IMR-90 (cell line): ENCODE measurements at regions not wholly inside any gene's neighbourhood (a gene's known extent, or its start where the extent isn't known, plus 50 kb on each side); places are given as distances from the start of the nearest gene placed in this dataset.

Experiments used
- ATAC-seq: fragments of 200-7000 bp; cut with Tn5 transposase; 2 replicates; pipeline ENCODE4 v1.9.1; 2020; ENCODE audit warnings: low read depth, mild to moderate bottlenecking, moderate library complexity
- BruUV-seq: library from RNA; stranded (reverse); fragments of 400-500 nt; replicated peaks from 2 replicates; lab custom pipeline; 2021; lab: Mats Ljungman, UMichigan
- CTCF ChIA-PET: fragments of 300-600 bp; formaldehyde crosslinking; extraction: SDS; loops from one replicate; lab custom pipeline; 2021; ENCODE audit warnings: antibody characterized with exemption; lab: Yijun Ruan, JAX
- POLR2A ChIA-PET: fragments of 300-600 bp; sonication (Branson Sonifier 250); formaldehyde crosslinking; loops from one replicate; lab custom pipeline; 2022; ENCODE audit warnings: antibody characterized with exemption; ENCODE audit not compliant: unreplicated experiment; lab: Charles Lee
- DNase-seq: peaks from one replicate; pipeline ENCODE4 v3.0.0; 2013
- H2AFZ ChIP-seq: replicated peaks from 2 replicates; pipeline ENCODE3; 2013; ENCODE audit warnings: low read length, mild to moderate bottlenecking; ENCODE audit not compliant: poor library complexity
- H2AK5ac ChIP-seq: 2 replicates; pipeline ENCODE4 v1.6.1; 2013; ENCODE audit warnings: low read depth, low read length, inconsistent platforms
- H2AK9ac ChIP-seq: replicated peaks from 2 replicates; pipeline ENCODE3; 2013; ENCODE audit warnings: mild to moderate bottlenecking, low read depth, low read length, moderate library complexity; ENCODE audit not compliant: poor library complexity
- H2BK120ac ChIP-seq: 2 replicates; pipeline ENCODE4 v1.6.1; 2013; ENCODE audit warnings: low read depth, low read length, inconsistent platforms
- H2BK15ac ChIP-seq: 3 replicates; pipeline ENCODE4 v1.6.1; 2013; ENCODE audit warnings: low read depth, low read length, inconsistent platforms
- H2BK20ac ChIP-seq: 2 replicates; pipeline ENCODE4 v1.6.1; 2013; ENCODE audit warnings: low read depth, mild to moderate bottlenecking, inconsistent platforms, low read length, moderate library complexity
- H2BK5ac ChIP-seq: 2 replicates; pipeline ENCODE4 v1.6.1; 2013; ENCODE audit warnings: mild to moderate bottlenecking, low read depth, low read length, inconsistent platforms; ENCODE audit not compliant: poor library complexity, severe bottlenecking
- H3K14ac ChIP-seq: replicated peaks from 2 replicates; pipeline ENCODE4 v1.6.1; 2013; ENCODE audit warnings: low read depth, low read length, inconsistent platforms
- H3K18ac ChIP-seq: 2 replicates; pipeline ENCODE4 v1.6.1; 2013; ENCODE audit warnings: low read depth, low read length, control low read depth
- H3K23ac ChIP-seq: 2 replicates; pipeline ENCODE4 v1.6.1; 2013; ENCODE audit warnings: low read depth, low read length, inconsistent platforms
- H3K27ac ChIP-seq: 2 replicates; pipeline ENCODE4 v1.5.1; 2013; ENCODE audit warnings: mild to moderate bottlenecking, control low read depth, low read length; ENCODE audit not compliant: insufficient read depth
- H3K27me3 ChIP-seq: 2 replicates; pipeline ENCODE4 v1.6.1; 2013; ENCODE audit warnings: low read length; ENCODE audit not compliant: control insufficient read depth, insufficient read depth
- H3K36me3 ChIP-seq: 2 replicates; pipeline ENCODE4 v1.6.1; 2013; ENCODE audit warnings: low read length, mixed read lengths; ENCODE audit not compliant: control insufficient read depth, insufficient read depth
- H3K4ac ChIP-seq: 2 replicates; pipeline ENCODE4 v1.6.1; 2013; ENCODE audit warnings: low read depth, low read length, inconsistent platforms
- H3K4me1 ChIP-seq: 2 replicates; pipeline ENCODE4 v1.6.1; 2013; ENCODE audit warnings: low read length, mixed read lengths; ENCODE audit not compliant: control insufficient read depth, insufficient read depth
- H3K4me2 ChIP-seq: 2 replicates; pipeline ENCODE4 v1.6.1; 2013; ENCODE audit warnings: low read depth, mild to moderate bottlenecking, control low read depth, low read length, moderate library complexity
- H3K4me3 ChIP-seq: 2 replicates; pipeline ENCODE4 v1.5.1; 2013; ENCODE audit warnings: low read depth, mild to moderate bottlenecking, control low read depth, low read length, moderate library complexity; ENCODE audit not compliant: insufficient read depth
- H3K56ac ChIP-seq: 2 replicates; pipeline ENCODE4 v1.6.1; 2013; ENCODE audit warnings: low read length, inconsistent platforms; ENCODE audit not compliant: insufficient read depth; ENCODE audit errors: extremely low read depth
- H3K79me1 ChIP-seq, 2 experiments: 2 replicates each; pipeline ENCODE4 v1.6.1; 2013; ENCODE audit warnings: low read length in 2 of 2, inconsistent platforms in 1 of 2, low read depth in 1 of 2
- H3K9ac ChIP-seq: 2 replicates; pipeline ENCODE4 v1.6.1; 2013; ENCODE audit warnings: low read depth, low read length, control low read depth
- H3K9me1 ChIP-seq: 2 replicates; pipeline ENCODE4 v1.6.1; 2013; ENCODE audit warnings: low read length, inconsistent platforms; ENCODE audit not compliant: insufficient read depth
- H3K9me3 ChIP-seq: 2 replicates; pipeline ENCODE4 v1.6.1; 2013; ENCODE audit warnings: low read length; ENCODE audit not compliant: control insufficient read depth, insufficient read depth
- H4K20me1 ChIP-seq: 2 replicates; pipeline ENCODE4 v1.6.1; 2013; ENCODE audit warnings: low read length, inconsistent platforms; ENCODE audit not compliant: insufficient read depth
- H4K5ac ChIP-seq: 2 replicates; pipeline ENCODE4 v1.6.1; 2013; ENCODE audit warnings: mild to moderate bottlenecking, low read depth, low read length, control low read depth
- H4K8ac ChIP-seq, 2 experiments: 2 replicates each; pipeline ENCODE4 v1.6.1; 2013; ENCODE audit warnings: low read depth in 2 of 2, low read length in 2 of 2, control low read depth in 1 of 2, inconsistent platforms in 1 of 2
- H4K91ac ChIP-seq: 2 replicates; pipeline ENCODE4 v1.6.1; 2013; ENCODE audit warnings: low read depth, low read length, inconsistent platforms; ENCODE audit not compliant: insufficient read depth
- BHLHE40 ChIP-seq: fragments of 150-350 bp; IDR thresholded peaks from 2 replicates; pipeline ENCODE4 v1.6.1; 2016; ENCODE audit warnings: mild to moderate bottlenecking, low read depth, low read length
- CEBPB ChIP-seq: IDR thresholded peaks from 2 replicates; pipeline ENCODE4 v1.6.1; 2012; ENCODE audit warnings: low read depth, low read length, improper control_type of control experiment
- CHD1 ChIP-seq: IDR thresholded peaks from 2 replicates; pipeline ENCODE4 v1.6.1; 2012; ENCODE audit warnings: low read depth, low read length, improper control_type of control experiment
- FOS ChIP-seq: fragments of 150-350 bp; IDR thresholded peaks from 2 replicates; pipeline ENCODE4 v1.6.1; 2016; ENCODE audit warnings: low read depth, low read length
- MAFK ChIP-seq: IDR thresholded peaks from 2 replicates; pipeline ENCODE4 v1.6.1; 2012; ENCODE audit warnings: low read depth, low read length, improper control_type of control experiment
- MAZ ChIP-seq: IDR thresholded peaks from 2 replicates; pipeline ENCODE4 v1.6.1; 2012; ENCODE audit warnings: low read depth, mild to moderate bottlenecking, low read length, improper control_type of control experiment, moderate library complexity, borderline replicate concordance
- MXI1 ChIP-seq: IDR thresholded peaks from 2 replicates; pipeline ENCODE4 v1.6.1; 2012; ENCODE audit warnings: low read depth, mild to moderate bottlenecking, low read length, moderate library complexity, borderline replicate concordance
- NFE2L2 ChIP-seq: fragments of 150-350 bp; IDR thresholded peaks from 2 replicates; pipeline ENCODE4 v1.6.1; 2016; ENCODE audit warnings: low read depth, mild to moderate bottlenecking, low read length
- POLR2A ChIP-seq: IDR thresholded peaks from 2 replicates; pipeline ENCODE4 v1.6.1; 2012; ENCODE audit warnings: mild to moderate bottlenecking, low read depth, low read length
- RAD21 ChIP-seq: IDR thresholded peaks from 2 replicates; pipeline ENCODE4 v1.6.1; 2012; ENCODE audit warnings: low read length, improper control_type of control experiment
- RCOR1 ChIP-seq: IDR thresholded peaks from 2 replicates; pipeline ENCODE4 v1.6.1; 2012; ENCODE audit warnings: mild to moderate bottlenecking, low read length, improper control_type of control experiment; ENCODE audit not compliant: insufficient replicate concordance
- RFX5 ChIP-seq: IDR thresholded peaks from 2 replicates; pipeline ENCODE4 v1.8.0; 2012; ENCODE audit warnings: low read depth, mild to moderate bottlenecking, low read length, moderate library complexity
- SMC3 ChIP-seq: fragments of 150-350 bp; IDR thresholded peaks from 2 replicates; pipeline ENCODE4 v1.6.1; 2016; ENCODE audit warnings: low read depth, mild to moderate bottlenecking, antibody characterized with exemption, low read length, moderate library complexity
- WGBS, 2 experiments: methylation state at CpG; one replicate each; pipeline versions ENCODE4 v1.1.5 to v1.1.7; 2013; ENCODE audit warnings: missing lambda C conversion rate in 2 of 2; ENCODE audit not compliant: insufficient read length in 1 of 2; ENCODE audit errors: extremely low coverage in 2 of 2; 5-methylcytosine and 5-hydroxymethylcytosine counted together
- dilution Hi-C: fragments of 300-500 bp; cut with HindIII; formaldehyde crosslinking; loops from one replicate; pipeline ENCODE4 v1.14.3; 2018; ENCODE audit warnings: low sequenced_read_pairs; ENCODE audit not compliant: unreplicated experiment
- in situ Hi-C: fragments of 300-500 bp; cut with MboI; formaldehyde crosslinking; loops from 3 replicates; pipeline ENCODE4 v1.14.3; 2019; ENCODE audit warnings: low sequenced_read_pairs, inconsistent platforms, mixed read lengths
- intact Hi-C: fragments of 100-400 bp; cut with micrococcal nuclease; formaldehyde crosslinking; loops from 2 replicates; pipeline ENCODE4 v1.10.0; 2022
- TF ChIP-seq, protein P1 (sequence below): fragments of 150-350 bp; IDR thresholded peaks from 2 replicates; pipeline ENCODE4 v1.6.1; 2016; ENCODE audit warnings: low read depth, mild to moderate bottlenecking, low read length, moderate library complexity, borderline replicate concordance
- TF ChIP-seq, protein P2 (sequence below): fragments of 150-350 bp; IDR thresholded peaks from 2 replicates; pipeline ENCODE4 v1.6.1; 2017; ENCODE audit warnings: mild to moderate bottlenecking, antibody characterized with exemption, low read length, low read depth
- TF ChIP-seq, protein P3 (sequence below): conservative IDR thresholded peaks from 2 replicates; pipeline ENCODE4 v1.5.1; 2012; ENCODE audit warnings: mild to moderate bottlenecking, low read depth, low read length, improper control_type of control experiment

DNA sequence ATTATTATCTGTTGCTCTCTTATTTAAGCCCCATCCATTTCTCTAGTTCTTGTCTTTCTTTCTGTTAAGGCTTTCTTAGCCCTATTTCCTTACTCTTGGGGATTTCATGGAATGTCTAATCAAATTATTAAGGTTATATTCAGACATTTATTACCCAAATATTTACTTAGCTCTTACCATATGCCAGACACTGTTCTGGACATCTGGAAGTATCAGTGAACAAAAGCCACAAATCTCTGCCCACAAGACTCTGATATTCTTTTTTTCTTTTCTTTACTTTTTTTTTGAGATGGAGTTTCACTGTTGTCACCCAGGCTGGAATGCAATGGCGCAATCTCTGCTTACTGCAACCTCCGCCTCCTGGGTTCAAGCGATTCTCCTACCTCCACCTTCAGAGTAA lies 74.3 kb upstream of the NBL1 start:
- POLR2A ChIA-PET = no interaction called here
- Histone ChIP-seq H2AK9ac (no peak overlapping the region), H3K4me1 (no peaks in the 10 kb centered on the region), H3K36me3 (no peaks in the 10 kb centered on the region), H4K20me1 (no peaks in the 10 kb centered on the region), H2BK5ac (no peak overlapping the region), H2BK20ac (no peak overlapping the region), H2BK15ac (no peak overlapping the region), H3K27me3 (peaks cover 9% of the 10 kb centered on the region), H3K4me3 (no peak overlapping the region), H3K18ac (no peak overlapping the region), H3K27ac (no peak overlapping the region), H2BK120ac (no peak overlapping the region), H3K4ac (no peak overlapping the region), H2AK5ac (no peak overlapping the region), H2AFZ (no peak overlapping the region), H4K5ac (no peak overlapping the region), H3K23ac (no peak overlapping the region), H3K9me1 (no peaks in the 10 kb centered on the region), H3K79me1 (no peaks in the 10 kb centered on the region), H3K9ac (no peak overlapping the region), H4K8ac (no peak overlapping the region), H3K9me3 (peaks cover 7% of the 10 kb centered on the region), H3K4me2 (no peak overlapping the region; the same call in 1 of the 2 replicates), H4K91ac (no peak overlapping the region), H3K14ac (no peak overlapping the region), H3K56ac (no peak overlapping the region)
- intact Hi-C loops (no loop called here), in situ Hi-C loops (no loop called here), dilution Hi-C loops (no loop called here)
- CTCF ChIA-PET = no interaction called here
- no TSS peak for BruUV-seq
- no peak; the same call in 1 of the 2 replicates for ATAC-seq
- TF ChIP-seq CEBPB (no peak), POLR2A (no peak), SMC3 (no peak), MAZ (no peak), RAD21 (no peak), FOS (no peak), RCOR1 (no peak), RFX5 (no peak), NFE2L2 (no peak), CHD1 (no peak), MAFK (no peak), BHLHE40 (no peak), MXI1 (no peak)
- TF ChIP-seq, protein P1, sequence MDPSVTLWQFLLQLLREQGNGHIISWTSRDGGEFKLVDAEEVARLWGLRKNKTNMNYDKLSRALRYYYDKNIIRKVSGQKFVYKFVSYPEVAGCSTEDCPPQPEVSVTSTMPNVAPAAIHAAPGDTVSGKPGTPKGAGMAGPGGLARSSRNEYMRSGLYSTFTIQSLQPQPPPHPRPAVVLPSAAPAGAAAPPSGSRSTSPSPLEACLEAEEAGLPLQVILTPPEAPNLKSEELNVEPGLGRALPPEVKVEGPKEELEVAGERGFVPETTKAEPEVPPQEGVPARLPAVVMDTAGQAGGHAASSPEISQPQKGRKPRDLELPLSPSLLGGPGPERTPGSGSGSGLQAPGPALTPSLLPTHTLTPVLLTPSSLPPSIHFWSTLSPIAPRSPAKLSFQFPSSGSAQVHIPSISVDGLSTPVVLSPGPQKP = no peak
- TF ChIP-seq, protein P2, sequence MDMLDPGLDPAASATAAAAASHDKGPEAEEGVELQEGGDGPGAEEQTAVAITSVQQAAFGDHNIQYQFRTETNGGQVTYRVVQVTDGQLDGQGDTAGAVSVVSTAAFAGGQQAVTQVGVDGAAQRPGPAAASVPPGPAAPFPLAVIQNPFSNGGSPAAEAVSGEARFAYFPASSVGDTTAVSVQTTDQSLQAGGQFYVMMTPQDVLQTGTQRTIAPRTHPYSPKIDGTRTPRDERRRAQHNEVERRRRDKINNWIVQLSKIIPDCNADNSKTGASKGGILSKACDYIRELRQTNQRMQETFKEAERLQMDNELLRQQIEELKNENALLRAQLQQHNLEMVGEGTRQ = no peak
- TF ChIP-seq, protein P3, sequence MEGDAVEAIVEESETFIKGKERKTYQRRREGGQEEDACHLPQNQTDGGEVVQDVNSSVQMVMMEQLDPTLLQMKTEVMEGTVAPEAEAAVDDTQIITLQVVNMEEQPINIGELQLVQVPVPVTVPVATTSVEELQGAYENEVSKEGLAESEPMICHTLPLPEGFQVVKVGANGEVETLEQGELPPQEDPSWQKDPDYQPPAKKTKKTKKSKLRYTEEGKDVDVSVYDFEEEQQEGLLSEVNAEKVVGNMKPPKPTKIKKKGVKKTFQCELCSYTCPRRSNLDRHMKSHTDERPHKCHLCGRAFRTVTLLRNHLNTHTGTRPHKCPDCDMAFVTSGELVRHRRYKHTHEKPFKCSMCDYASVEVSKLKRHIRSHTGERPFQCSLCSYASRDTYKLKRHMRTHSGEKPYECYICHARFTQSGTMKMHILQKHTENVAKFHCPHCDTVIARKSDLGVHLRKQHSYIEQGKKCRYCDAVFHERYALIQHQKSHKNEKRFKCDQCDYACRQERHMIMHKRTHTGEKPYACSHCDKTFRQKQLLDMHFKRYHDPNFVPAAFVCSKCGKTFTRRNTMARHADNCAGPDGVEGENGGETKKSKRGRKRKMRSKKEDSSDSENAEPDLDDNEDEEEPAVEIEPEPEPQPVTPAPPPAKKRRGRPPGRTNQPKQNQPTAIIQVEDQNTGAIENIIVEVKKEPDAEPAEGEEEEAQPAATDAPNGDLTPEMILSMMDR = no peak
- DNase-seq = peak; percentile 55
- WGBS, 2 experiments = no CpG with 5 or more reads among the region's 3 CpGs
